GM21737 (cell line): ENCODE measurements at regions not wholly inside any gene's neighbourhood (a gene's known extent, or its start where the extent isn't known, plus 50 kb on each side); places are given as distances from the start of the nearest gene placed in this dataset.

Experiments
- ATAC-seq: cut with Tn5 transposase; IDR thresholded peaks from one replicate; pipeline ENCODE4 v1.9.1; 2021; ENCODE audit warnings: mild to moderate bottlenecking, moderate library complexity; ENCODE audit not compliant: unreplicated experiment

- ATAC-seq, result no peak
Observed at GRCh38 chr22:48795664-48796063, 1032.0 kb downstream of the BRD1 start.

GRCh38 chr22:48794906-48795305, 1032.8 kb downstream of the BRD1 start:
- ATAC-seq, result no peak

GRCh38 chr22:48793949-48794348, 1033.7 kb downstream of the BRD1 start:
- ATAC-seq, result no peak

- no peak for ATAC-seq
Observed at GRCh38 chr22:48786679-48786996, 1041.0 kb downstream of the BRD1 start.

- no peak for ATAC-seq
Observed at GRCh38 chr22:48785792-48786678, 1041.6 kb downstream of the BRD1 start.

- no peak for ATAC-seq
Observed at GRCh38 chr22:48784701-48785503, 1042.8 kb downstream of the BRD1 start.

GRCh38 chr22:48783821-48784266, 1043.8 kb downstream of the BRD1 start:
- no peak for ATAC-seq

GRCh38 chr22:48782811-48783511, 1044.7 kb downstream of the BRD1 start:
- no peak for ATAC-seq

- ATAC-seq, result no peak
Observed at GRCh38 chr22:48782326-48782725, 1045.3 kb downstream of the BRD1 start.

- no peak for ATAC-seq
Observed at GRCh38 chr22:48781868-48782267, 1045.8 kb downstream of the BRD1 start.

GRCh38 chr22:48781391-48781790, 1046.3 kb downstream of the BRD1 start:
- ATAC-seq, result no peak

- no peak for ATAC-seq
Observed at GRCh38 chr22:48780597-48781277, 1046.9 kb downstream of the BRD1 start.

GRCh38 chr22:48779661-48780596, 1047.7 kb downstream of the BRD1 start:
- no peak for ATAC-seq

- no peak for ATAC-seq
Observed at GRCh38 chr22:48779211-48779643, 1048.4 kb downstream of the BRD1 start.

GRCh38 chr22:48778308-48779195, 1049.1 kb downstream of the BRD1 start:
- ATAC-seq, result no peak

- ATAC-seq, result no peak
Observed at GRCh38 chr22:48772286-48772907, 1055.3 kb downstream of the BRD1 start.

- no peak for ATAC-seq
Observed at GRCh38 chr22:48765595-48765994, 1062.1 kb downstream of the BRD1 start.

- ATAC-seq, result no peak
Observed at GRCh38 chr22:48761546-48761945, 1066.1 kb downstream of the BRD1 start.
